Hippocampal formation (tissue), 2 donors: ENCODE measurements at regions not wholly inside any gene's neighbourhood (a gene's known extent, or its start where the extent isn't known, plus 50 kb on each side); places are given as distances from the start of the nearest gene placed in this dataset.
"Not testable (repeated sequence)": the region's sequence is repeated elsewhere in the genome, so short reads cannot be mapped to it uniquely, and the experiment has no call there.

Source experiments
- DNase-seq, 2 donors: peaks; one replicate each; lab custom pipeline; 2025; lab: John Stamatoyannopoulos, UW

- DNase-seq = no peak
Observed at GRCh38 chr1:4064150-4064889, 164.2 kb upstream of the C1orf174 start.

- DNase-seq = no peak
Observed at GRCh38 chr1:4066860-4067599, 167.0 kb upstream of the C1orf174 start.

GRCh38 chr1:4068076-4068475, 168.0 kb upstream of the C1orf174 start:
- DNase-seq = no peak

- no peak for DNase-seq
Observed at GRCh38 chr1:4071653-4072052, 171.6 kb upstream of the C1orf174 start.

- no peak for DNase-seq
Observed at GRCh38 chr1:4072481-4073153, 172.5 kb upstream of the C1orf174 start.

GRCh38 chr1:4075436-4076225, 175.6 kb upstream of the C1orf174 start:
- DNase-seq = no peak

- no peak for DNase-seq
Observed at GRCh38 chr1:4076346-4076745, 176.3 kb upstream of the C1orf174 start.

GRCh38 chr1:4078091-4078962, 178.3 kb upstream of the C1orf174 start:
- not testable (repeated sequence) for DNase-seq

- no peak for DNase-seq
Observed at GRCh38 chr1:4079815-4080214, 179.7 kb upstream of the C1orf174 start.

GRCh38 chr1:4081806-4082711, 182.0 kb upstream of the C1orf174 start:
- DNase-seq = no peak

GRCh38 chr1:4083231-4084047, 183.4 kb upstream of the C1orf174 start:
- DNase-seq = no peak

- DNase-seq = no peak
Observed at GRCh38 chr1:4084048-4084431, 184.0 kb upstream of the C1orf174 start.

GRCh38 chr1:4084446-4084845, 184.4 kb upstream of the C1orf174 start:
- DNase-seq = no peak

GRCh38 chr1:4084896-4085295, 184.8 kb upstream of the C1orf174 start:
- no peak for DNase-seq

- no peak for DNase-seq
Observed at GRCh38 chr1:4085546-4085945, 185.5 kb upstream of the C1orf174 start.

- DNase-seq = no peak
Observed at GRCh38 chr1:4086085-4086850, 186.2 kb upstream of the C1orf174 start.

- no peak for DNase-seq
Observed at GRCh38 chr1:4086921-4087320, 186.8 kb upstream of the C1orf174 start.
